ENCODE measurements at regions not wholly inside any gene's neighbourhood (a gene's known extent, or its start where the extent isn't known, plus 50 kb on each side); places are given as distances from the start of the nearest gene placed in this dataset.

DNA sequence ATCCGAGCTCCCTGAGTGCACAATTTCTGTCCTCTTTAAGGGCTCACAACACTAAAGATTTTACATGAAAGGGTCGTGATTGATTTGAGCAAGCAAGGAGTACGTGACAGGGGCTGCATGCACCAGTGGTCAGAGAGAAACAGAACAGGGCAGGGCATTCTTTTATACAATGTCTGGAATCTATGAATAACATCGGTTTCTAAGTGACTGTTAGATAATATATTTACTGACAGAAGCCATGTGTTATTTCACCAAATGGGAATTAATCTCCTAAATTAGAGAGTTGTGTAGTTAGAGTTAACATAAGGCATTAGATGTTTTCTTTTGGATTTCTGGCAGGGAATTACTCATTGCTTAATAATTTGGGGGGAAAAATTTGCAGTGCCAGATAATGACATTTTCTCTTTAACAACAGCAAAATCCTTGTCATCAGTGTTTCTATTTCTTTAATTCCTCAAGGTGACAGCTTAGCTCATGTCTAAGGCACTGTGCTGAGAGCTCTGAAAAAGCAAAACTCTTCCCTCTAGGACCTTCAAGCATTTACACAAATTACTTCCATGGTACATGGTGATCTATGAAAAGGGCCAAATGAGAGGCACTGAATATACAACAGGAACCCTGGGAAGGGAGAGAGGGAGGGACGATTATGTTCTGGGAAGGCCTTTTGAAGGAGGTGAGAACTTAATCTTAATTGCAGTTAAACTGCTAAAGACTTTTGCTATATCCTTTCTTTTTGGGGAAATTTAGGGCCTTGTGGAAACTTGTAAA, 145.0 kb downstream of the RTL3 start:
- POLR2A ChIA-PET (ENCODE audit: low non-redundant PET), result no interaction called here
- no peak for DNase-seq (ENCODE audit: low spot score)
- no peak overlapping the region for H3K27ac ChIP-seq
- CTCF ChIA-PET, result no interaction called here
- TF ChIP-seq, protein P1, sequence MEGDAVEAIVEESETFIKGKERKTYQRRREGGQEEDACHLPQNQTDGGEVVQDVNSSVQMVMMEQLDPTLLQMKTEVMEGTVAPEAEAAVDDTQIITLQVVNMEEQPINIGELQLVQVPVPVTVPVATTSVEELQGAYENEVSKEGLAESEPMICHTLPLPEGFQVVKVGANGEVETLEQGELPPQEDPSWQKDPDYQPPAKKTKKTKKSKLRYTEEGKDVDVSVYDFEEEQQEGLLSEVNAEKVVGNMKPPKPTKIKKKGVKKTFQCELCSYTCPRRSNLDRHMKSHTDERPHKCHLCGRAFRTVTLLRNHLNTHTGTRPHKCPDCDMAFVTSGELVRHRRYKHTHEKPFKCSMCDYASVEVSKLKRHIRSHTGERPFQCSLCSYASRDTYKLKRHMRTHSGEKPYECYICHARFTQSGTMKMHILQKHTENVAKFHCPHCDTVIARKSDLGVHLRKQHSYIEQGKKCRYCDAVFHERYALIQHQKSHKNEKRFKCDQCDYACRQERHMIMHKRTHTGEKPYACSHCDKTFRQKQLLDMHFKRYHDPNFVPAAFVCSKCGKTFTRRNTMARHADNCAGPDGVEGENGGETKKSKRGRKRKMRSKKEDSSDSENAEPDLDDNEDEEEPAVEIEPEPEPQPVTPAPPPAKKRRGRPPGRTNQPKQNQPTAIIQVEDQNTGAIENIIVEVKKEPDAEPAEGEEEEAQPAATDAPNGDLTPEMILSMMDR (conservative IDR thresholded peaks at IDR 0.05; ENCODE audit: low read depth), result no peak

DNA sequence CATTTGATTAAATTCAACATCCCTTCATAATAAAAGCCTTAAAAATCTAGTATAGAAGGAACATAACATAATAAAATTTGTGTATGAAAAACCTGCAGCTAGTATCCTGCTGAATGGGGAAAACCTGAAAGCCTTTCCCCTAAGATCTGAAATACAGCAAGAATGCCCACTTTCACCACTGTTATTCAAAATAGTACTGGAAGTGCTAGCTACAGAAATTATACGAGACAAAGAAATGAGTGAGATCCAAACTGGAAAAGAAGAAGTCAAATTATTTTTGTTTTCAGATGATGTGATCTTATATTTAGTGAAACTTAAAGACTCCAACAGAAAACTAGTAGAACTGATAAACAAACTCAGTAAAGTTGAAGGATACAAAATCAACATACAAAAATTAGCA, 152.9 kb downstream of the RTL3 start:
- DNase-seq (ENCODE audit: low spot score), result no peak
- ChIA-PET CTCF (no interaction called here), POLR2A (ENCODE audit: low non-redundant PET) (no interaction called here)
- H3K27ac ChIP-seq, result no peak overlapping the region
- TF ChIP-seq, protein P1 (conservative IDR thresholded peaks at IDR 0.05; ENCODE audit: low read depth), result no peak

DNA sequence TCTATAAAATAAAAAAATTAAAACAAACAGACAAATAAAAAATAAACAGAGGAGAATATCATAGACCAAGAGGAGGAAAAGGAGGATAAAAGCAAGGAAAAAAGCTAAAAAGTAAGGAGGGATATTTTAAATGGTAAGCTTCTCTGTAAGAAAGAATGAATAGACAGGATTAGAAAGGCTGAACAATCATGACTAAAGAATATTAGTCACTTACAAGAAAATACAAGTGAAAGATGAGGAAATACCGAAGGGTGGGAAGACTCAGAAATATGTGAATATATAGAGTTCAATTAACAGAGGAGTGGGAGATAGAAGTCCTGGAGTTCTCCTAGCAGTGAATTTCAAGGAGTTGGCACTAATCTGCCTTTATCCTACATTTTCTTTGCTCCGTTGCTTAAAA, 162.6 kb downstream of the RTL3 start:
- TF ChIP-seq, protein P1 (conservative IDR thresholded peaks at IDR 0.05; ENCODE audit: low read depth), result no peak
- no peak overlapping the region for H3K27ac ChIP-seq
- no peak for DNase-seq (ENCODE audit: low spot score)
- CTCF ChIA-PET, result no interaction called here
- POLR2A ChIA-PET (ENCODE audit: low non-redundant PET), result no interaction called here

DNA sequence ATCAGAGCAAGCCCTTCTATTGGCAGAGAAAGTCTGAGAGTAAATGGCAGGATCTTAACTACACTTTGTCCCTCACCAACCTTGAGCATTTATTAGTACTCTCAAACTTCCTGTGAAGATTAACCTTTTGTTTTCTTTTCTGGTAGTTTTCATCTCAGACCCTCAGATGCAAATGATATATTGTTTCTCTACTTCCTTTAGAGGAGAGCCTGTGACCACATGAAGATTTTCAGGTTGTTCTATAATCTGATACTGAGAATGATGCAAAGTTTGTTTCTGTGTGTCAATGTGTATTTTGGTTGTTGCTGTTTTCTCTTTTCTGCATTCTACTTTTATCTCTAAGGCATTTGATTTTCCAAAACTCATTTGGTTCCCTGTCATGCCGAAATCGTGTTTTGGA, 165.8 kb upstream of the CYSLTR1 start:
- CTCF ChIA-PET, result no interaction called here
- TF ChIP-seq, protein P1 (conservative IDR thresholded peaks at IDR 0.05; ENCODE audit: low read depth), result no peak
- no peak overlapping the region for H3K27ac ChIP-seq
- POLR2A ChIA-PET (ENCODE audit: low non-redundant PET), result no interaction called here
- DNase-seq (ENCODE audit: low spot score), result no peak

DNA sequence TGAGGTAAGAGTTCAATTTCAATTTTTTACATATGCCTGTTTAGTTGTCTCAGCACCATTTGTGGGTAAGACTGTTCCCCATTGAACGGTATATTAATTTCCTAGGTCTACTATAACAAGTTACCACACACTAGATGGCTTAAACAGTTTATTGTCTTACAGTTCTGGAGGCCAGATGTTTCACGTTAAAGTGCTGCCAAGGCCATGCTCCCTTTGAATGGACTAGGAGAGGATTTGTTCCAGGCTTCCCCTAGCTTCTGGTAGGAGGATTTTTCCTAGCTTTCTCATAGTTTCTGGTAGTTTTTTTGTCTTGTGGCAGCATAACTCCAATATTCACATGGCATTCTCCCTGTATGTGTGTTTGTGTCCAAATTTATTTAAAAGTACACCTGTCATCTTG, 149.3 kb upstream of the CYSLTR1 start:
- no peak for DNase-seq (ENCODE audit: low spot score)
- ChIA-PET POLR2A (ENCODE audit: low non-redundant PET) (no interaction called here), CTCF (no interaction called here)
- no peak overlapping the region for H3K27ac ChIP-seq
- TF ChIP-seq, protein P1 (conservative IDR thresholded peaks at IDR 0.05; ENCODE audit: low read depth), result no peak

DNA sequence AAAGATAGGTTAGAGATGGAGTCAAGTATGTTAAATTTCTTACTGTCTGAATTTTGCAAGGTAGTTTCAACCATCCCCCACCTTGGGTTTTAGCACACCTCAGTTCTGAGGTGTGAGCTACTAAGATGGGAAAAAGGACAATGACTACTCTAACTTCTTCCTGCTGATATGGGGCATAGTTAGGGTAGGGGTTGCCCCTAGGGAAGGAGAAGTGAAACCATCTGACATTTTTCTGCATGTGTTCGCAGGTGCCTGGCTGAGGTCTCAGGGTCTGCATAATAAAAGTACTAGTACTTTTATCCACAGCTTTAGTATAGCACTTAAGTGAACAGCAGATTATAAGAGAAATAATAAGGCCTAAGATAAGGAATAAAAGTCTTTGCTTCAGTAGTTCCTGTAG, 129.5 kb upstream of the CYSLTR1 start:
- no peak for DNase-seq (ENCODE audit: low spot score)
- POLR2A ChIA-PET (ENCODE audit: low non-redundant PET), result no interaction called here
- H3K27ac ChIP-seq, result no peak overlapping the region
- CTCF ChIA-PET, result no interaction called here
- TF ChIP-seq, protein P1 (conservative IDR thresholded peaks at IDR 0.05; ENCODE audit: low read depth), result no peak

Data from RWPE1 (cell line).